ENCODE measurements at regions not wholly inside any gene's neighbourhood (a gene's known extent, or its start where the extent isn't known, plus 50 kb on each side); places are given as distances from the start of the nearest gene placed in this dataset.
"Not testable (repeated sequence)": the region's sequence is repeated elsewhere in the genome, so short reads cannot be mapped to it uniquely, and the experiment has no call there.

DNA sequence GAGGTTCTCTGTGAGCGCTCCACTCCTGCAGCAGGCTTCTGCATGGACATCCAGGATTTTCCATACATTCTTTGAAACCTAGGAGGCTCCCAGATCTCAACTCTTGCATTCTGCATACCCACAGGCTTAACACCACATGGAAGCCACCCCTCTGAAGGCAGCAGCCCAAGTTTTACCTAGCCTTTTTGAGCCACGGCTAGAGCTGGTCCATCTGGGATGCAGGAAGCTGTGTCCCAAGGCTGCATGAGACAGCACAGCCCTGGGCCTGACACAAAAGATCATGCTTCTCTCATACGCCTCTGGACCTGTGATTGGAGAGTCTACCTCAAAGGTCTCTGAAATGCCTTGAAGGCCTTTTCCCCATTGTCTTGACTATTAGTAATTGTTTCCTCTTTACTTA, 53.6 kb upstream of the RPRM start:
- no peak for ATAC-seq
- no peak for DNase-seq (ENCODE audit: low spot score in 2 of 2)
- Mint-ChIP-seq H3K4me1 (no peaks in the 10 kb centered on the region), H3K9me3 (no peaks in the 10 kb centered on the region), H3K4me3 (no peak overlapping the region), H3K36me3 (no peaks in the 10 kb centered on the region), H3K27ac (no peak overlapping the region)

DNA sequence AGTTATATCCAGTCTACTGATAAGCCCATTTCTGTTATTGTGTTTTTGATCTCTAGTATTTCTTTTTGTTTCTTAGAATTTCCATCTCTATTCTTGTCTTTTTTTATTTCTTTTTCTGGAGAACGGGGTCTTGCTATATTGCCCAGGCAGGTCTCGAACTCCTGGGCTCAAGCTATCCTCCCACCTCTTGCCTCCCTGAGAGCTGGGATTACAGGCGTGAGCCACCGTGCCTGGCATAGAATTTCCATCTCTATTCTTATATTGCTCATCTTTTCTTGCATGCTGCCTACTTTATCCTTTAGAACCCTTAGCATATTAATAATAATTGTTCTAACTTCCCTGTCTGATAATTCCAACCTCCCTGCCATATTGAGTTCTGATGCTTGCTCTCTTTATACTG, 55.2 kb upstream of the RPRM start:
- not testable (repeated sequence) for H3K4me1 Mint-ChIP-seq; DNase-seq (ENCODE audit: low spot score in 2 of 2); H3K4me3 Mint-ChIP-seq; H3K36me3 Mint-ChIP-seq; H3K27ac Mint-ChIP-seq; ATAC-seq; H3K9me3 Mint-ChIP-seq

- not testable (repeated sequence) for H3K27ac Mint-ChIP-seq; DNase-seq (ENCODE audit: low spot score in 2 of 2); H3K36me3 Mint-ChIP-seq; H3K4me1 Mint-ChIP-seq; H3K9me3 Mint-ChIP-seq; H3K4me3 Mint-ChIP-seq; ATAC-seq
Observed at GRCh38 chr2:153534590-153534989, 56.0 kb upstream of the RPRM start.

GRCh38 chr2:153536115-153536514, 57.6 kb upstream of the RPRM start:
- no peak for ATAC-seq
- no peak for DNase-seq (ENCODE audit: low spot score in 2 of 2)

GRCh38 chr2:153538102-153538501, 59.5 kb upstream of the RPRM start:
- not testable (repeated sequence) for H3K9me3 Mint-ChIP-seq; H3K4me3 Mint-ChIP-seq; ATAC-seq; H3K36me3 Mint-ChIP-seq; H3K27ac Mint-ChIP-seq; DNase-seq (ENCODE audit: low spot score in 2 of 2); H3K4me1 Mint-ChIP-seq

More at GRCh38 chr2:153536115-153536514, 57.6 kb upstream of the RPRM start:
- peaks cover 3% of the 10 kb centered on the region for H3K9me3 Mint-ChIP-seq
- H3K4me3 Mint-ChIP-seq: no peak overlapping the region
- H3K4me1 Mint-ChIP-seq: no peaks in the 10 kb centered on the region
- H3K27ac Mint-ChIP-seq: no peak overlapping the region
- no peaks in the 10 kb centered on the region for H3K36me3 Mint-ChIP-seq

DNA sequence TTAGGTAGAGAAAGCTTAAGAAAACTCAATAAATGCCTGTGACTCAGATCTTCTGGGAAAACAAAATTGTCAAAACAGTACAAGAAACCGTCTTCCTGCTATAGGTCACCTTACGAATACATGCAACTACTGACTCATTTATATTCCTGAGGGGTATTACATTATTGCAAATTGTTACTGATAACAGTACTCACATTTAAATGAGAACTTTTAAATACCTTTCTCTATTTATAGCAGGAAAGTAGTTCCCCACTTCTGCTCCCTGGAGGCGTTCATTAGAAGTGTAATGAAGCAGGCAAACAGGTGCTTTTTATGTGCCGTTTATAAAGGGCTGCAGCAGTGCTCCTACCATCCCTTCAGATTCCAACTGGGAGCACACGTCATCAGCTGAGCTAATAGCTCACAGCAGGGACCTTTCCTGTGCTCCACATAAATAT, 65.1 kb upstream of the RPRM start:
- Mint-ChIP-seq H3K4me1 (no peaks in the 10 kb centered on the region), H3K27ac (no peak overlapping the region), H3K9me3 (peaks cover 5% of the 10 kb centered on the region), H3K36me3 (no peaks in the 10 kb centered on the region), H3K4me3 (no peak overlapping the region)
- ATAC-seq (peak; percentile 90), DNase-seq (ENCODE audit: low spot score in 2 of 2) (no peak)

- no peak for ATAC-seq
Observed at GRCh38 chr2:153546358-153546757, 67.8 kb upstream of the RPRM start.

DNA sequence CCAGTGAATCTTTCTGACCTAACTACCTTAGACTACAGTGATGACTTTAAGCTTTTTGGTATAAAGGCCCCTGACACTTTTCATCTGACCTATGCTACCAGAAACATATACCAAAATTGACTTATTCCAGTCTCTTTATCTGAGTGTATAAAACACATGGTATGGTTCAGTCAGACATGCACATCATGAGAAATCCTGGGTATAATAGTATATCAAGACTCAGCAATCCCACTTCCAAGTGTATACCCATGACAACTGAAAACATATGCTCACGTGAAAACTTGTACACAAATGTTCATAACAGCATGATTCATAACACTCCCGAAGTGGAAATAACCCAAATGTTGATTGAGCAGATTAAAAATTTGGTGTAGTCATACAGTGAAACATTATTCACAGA, 70.0 kb upstream of the RPRM start:
- Mint-ChIP-seq H3K9me3 (no peaks in the 10 kb centered on the region), H3K4me3 (no peak overlapping the region), H3K4me1 (no peaks in the 10 kb centered on the region), H3K27ac (no peak overlapping the region), H3K36me3 (no peaks in the 10 kb centered on the region)
- ATAC-seq (peak; percentile 44), DNase-seq (ENCODE audit: low spot score in 2 of 2) (no peak)

More at GRCh38 chr2:153546358-153546757, 67.8 kb upstream of the RPRM start:
- no peak for DNase-seq (ENCODE audit: low spot score in 2 of 2)
- Mint-ChIP-seq H3K36me3 (no peaks in the 10 kb centered on the region), H3K9me3 (peaks cover 2% of the 10 kb centered on the region), H3K27ac (no peak overlapping the region), H3K4me1 (no peaks in the 10 kb centered on the region), H3K4me3 (no peak overlapping the region)

GRCh38 chr2:153551698-153552097, 73.1 kb upstream of the RPRM start:
- no peak for ATAC-seq
- H3K4me3 Mint-ChIP-seq: no peak overlapping the region
- H3K27ac Mint-ChIP-seq: no peak overlapping the region
- DNase-seq (ENCODE audit: low spot score in 2 of 2): no peak
- no peaks in the 10 kb centered on the region for H3K9me3 Mint-ChIP-seq
- H3K36me3 Mint-ChIP-seq: no peaks in the 10 kb centered on the region
- H3K4me1 Mint-ChIP-seq: no peaks in the 10 kb centered on the region

DNA sequence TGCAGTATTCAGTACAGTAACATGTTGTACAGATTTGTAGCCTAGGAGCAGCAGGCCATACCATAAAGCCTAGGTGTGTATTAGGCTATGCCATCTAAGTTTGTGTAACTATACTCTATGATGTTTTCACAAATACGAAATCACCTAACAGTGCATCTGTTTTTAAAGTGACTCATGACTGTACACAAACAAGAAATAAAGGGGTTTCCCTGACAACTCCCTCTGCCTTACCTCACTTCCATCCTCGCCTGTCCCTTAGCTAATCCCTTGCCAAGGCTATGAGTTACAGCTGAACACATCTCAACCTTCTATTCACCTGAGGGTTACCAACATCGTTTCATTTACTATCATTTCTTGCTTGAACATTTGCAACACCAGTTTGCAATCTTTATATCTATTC, 78.6 kb upstream of the RPRM start:
- H3K27ac Mint-ChIP-seq: no peak overlapping the region
- ATAC-seq: peak; percentile 31

GRCh38 chr2:153557714-153558113, 79.2 kb upstream of the RPRM start:
- Mint-ChIP-seq H3K9me3 (peaks cover 3% of the 10 kb centered on the region), H3K27ac (no peak overlapping the region), H3K4me3 (no peak overlapping the region), H3K36me3 (no peaks in the 10 kb centered on the region), H3K4me1 (no peaks in the 10 kb centered on the region)
- ATAC-seq: no peak
- no peak for DNase-seq (ENCODE audit: low spot score in 2 of 2)

More for the DNA sequence above, 78.6 kb upstream of the RPRM start:
- no peaks in the 10 kb centered on the region for H3K36me3 Mint-ChIP-seq
- no peaks in the 10 kb centered on the region for H3K4me1 Mint-ChIP-seq
- no peak overlapping the region for H3K4me3 Mint-ChIP-seq
- H3K9me3 Mint-ChIP-seq: peaks cover 3% of the 10 kb centered on the region
- DNase-seq (ENCODE audit: low spot score in 2 of 2): no peak

DNA sequence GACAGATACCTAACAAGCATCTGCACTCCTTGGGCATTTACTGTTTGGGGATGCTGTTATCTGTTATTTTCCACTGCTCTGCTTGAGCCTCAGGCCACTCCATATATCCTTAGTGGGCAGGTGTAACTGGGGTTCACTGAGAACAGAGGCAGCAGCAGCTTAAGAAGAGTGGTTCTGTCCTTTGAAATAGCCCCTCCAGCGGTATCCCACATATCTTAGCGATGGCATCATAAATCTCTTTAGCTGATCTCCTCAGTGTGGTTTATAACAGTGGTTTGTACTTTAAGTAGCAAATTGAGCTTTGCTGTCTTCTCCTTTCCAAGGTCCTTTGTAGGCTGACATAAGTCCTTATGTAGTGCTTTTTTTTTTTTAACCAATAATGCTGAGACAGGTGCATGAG, 79.7 kb upstream of the RPRM start:
- ATAC-seq: peak; percentile 28
- no peaks in the 10 kb centered on the region for H3K36me3 Mint-ChIP-seq
- DNase-seq (ENCODE audit: low spot score in 2 of 2): no peak
- H3K27ac Mint-ChIP-seq: no peak overlapping the region
- no peak overlapping the region for H3K4me3 Mint-ChIP-seq
- H3K4me1 Mint-ChIP-seq: no peaks in the 10 kb centered on the region
- H3K9me3 Mint-ChIP-seq: peaks cover 3% of the 10 kb centered on the region

- H3K4me1 Mint-ChIP-seq: no peaks in the 10 kb centered on the region
- peaks cover 4% of the 10 kb centered on the region for H3K9me3 Mint-ChIP-seq
- ATAC-seq (no peak), DNase-seq (ENCODE audit: low spot score in 2 of 2) (no peak)
- no peak overlapping the region for H3K4me3 Mint-ChIP-seq
- no peaks in the 10 kb centered on the region for H3K36me3 Mint-ChIP-seq
- H3K27ac Mint-ChIP-seq: no peak overlapping the region
Observed at GRCh38 chr2:153567367-153567766, 88.8 kb upstream of the RPRM start.

DNA sequence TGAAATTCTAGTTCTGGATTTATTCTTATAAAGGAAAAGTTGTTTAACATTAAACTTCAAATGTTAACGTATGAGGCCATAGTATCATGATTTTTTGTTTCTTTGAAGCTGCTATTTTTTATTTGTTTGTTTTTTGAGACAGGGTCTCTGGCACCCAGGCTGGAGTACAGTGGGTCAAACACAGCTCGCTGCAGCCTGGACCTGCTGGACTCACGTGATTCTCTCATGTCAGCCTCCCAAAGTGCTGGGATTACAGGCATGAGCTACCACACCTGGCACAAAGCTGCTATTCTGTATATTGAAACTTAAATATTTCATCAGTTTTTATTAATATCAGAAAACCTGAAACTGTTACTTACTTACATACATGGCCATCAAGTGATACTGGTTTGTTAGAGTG, 89.5 kb upstream of the RPRM start:
- H3K36me3 Mint-ChIP-seq: no peaks in the 10 kb centered on the region
- no peak for ATAC-seq
- H3K27ac Mint-ChIP-seq: no peak overlapping the region
- H3K9me3 Mint-ChIP-seq: peaks cover 4% of the 10 kb centered on the region
- no peak overlapping the region for H3K4me3 Mint-ChIP-seq
- H3K4me1 Mint-ChIP-seq: no peaks in the 10 kb centered on the region
- DNase-seq (ENCODE audit: low spot score in 2 of 2): no peak

GRCh38 chr2:153575171-153575853, 96.8 kb upstream of the RPRM start:
- no peak for ATAC-seq
- no peak overlapping the region for H3K4me3 Mint-ChIP-seq
- no peak overlapping the region for H3K27ac Mint-ChIP-seq
- H3K9me3 Mint-ChIP-seq: peaks cover 7% of the 10 kb centered on the region
- DNase-seq (ENCODE audit: low spot score in 2 of 2): no peak
- H3K36me3 Mint-ChIP-seq: no peaks in the 10 kb centered on the region
- H3K4me1 Mint-ChIP-seq: no peaks in the 10 kb centered on the region

GRCh38 chr2:153584244-153584643, 105.7 kb upstream of the RPRM start:
- DNase-seq (ENCODE audit: low spot score in 2 of 2) (no peak), ATAC-seq (no peak)
- Mint-ChIP-seq H3K9me3 (peaks cover 13% of the 10 kb centered on the region), H3K36me3 (no peaks in the 10 kb centered on the region), H3K4me1 (no peaks in the 10 kb centered on the region), H3K27ac (no peak overlapping the region), H3K4me3 (no peak overlapping the region)

DNA sequence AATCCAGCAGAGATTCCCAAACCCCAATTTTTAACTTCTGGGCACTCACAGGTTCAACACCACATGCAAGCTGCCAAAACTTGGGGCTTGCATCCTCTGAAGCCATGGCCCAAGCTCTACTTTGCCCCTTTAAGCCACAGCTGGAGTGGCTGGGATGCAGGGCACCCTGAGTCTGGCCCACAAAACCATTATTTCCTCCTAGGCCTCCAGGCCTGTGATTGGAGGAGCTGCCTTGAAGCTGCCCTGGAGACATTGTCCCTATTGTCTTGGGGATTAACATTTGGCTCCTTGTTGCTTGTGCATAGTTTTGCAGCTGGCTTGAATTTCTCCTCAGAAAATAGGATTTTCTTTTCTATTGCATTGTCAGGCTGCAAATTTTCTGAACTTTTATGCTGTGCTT, 109.8 kb upstream of the RPRM start:
- DNase-seq (ENCODE audit: low spot score in 2 of 2): no peak
- Mint-ChIP-seq H3K27ac (no peak overlapping the region), H3K9me3 (peaks cover 22% of the 10 kb centered on the region), H3K36me3 (no peaks in the 10 kb centered on the region), H3K4me3 (no peak overlapping the region), H3K4me1 (no peaks in the 10 kb centered on the region)
- no peak for ATAC-seq
